Caco-2 (cell line): ENCODE measurements at regions not wholly inside any gene's neighbourhood (a gene's known extent, or its start where the extent isn't known, plus 50 kb on each side); places are given as distances from the start of the nearest gene placed in this dataset.
"Not testable (repeated sequence)": the region's sequence is repeated elsewhere in the genome, so short reads cannot be mapped to it uniquely, and the experiment has no call there.

Experiments used
- BruUV-seq: library from RNA; stranded (reverse); fragments of 400-500 nt; replicated peaks from 2 replicates; lab custom pipeline; 2021; lab: Mats Ljungman, UMichigan
- CTCF ChIA-PET: fragments of 300-600 bp; sonication (Branson Sonifier 250); formaldehyde crosslinking; loops from one replicate; lab custom pipeline; 2022; ENCODE audit warnings: antibody characterized with exemption; lab: Charles Lee
- POLR2A ChIA-PET: fragments of 300-600 bp; sonication (Branson Sonifier 250); formaldehyde crosslinking; loops from one replicate; lab custom pipeline; 2022; ENCODE audit warnings: antibody characterized with exemption; lab: Charles Lee
- DNase-seq, 2 experiments: peaks; one replicate each; pipeline versions ENCODE4 v3.0.0 to v3.0.0-alpha.2; 2020 to 2022
- H3K27me3 ChIP-seq: replicated peaks from 2 replicates; pipeline ENCODE4 v1.6.0; 2011; ENCODE audit warnings: low read length; ENCODE audit not compliant: control insufficient read depth, insufficient read depth
- H3K36me3 ChIP-seq: 2 replicates; pipeline ENCODE4 v1.5.1; 2011; ENCODE audit warnings: low read length; ENCODE audit not compliant: control insufficient read depth, insufficient read depth
- H3K4me1 ChIP-seq: fragments of 250-450 bp; sonication (Bioruptor Pico); 2 replicates; pipeline ENCODE4 v1.5.1; 2020; ENCODE audit warnings: mild to moderate bottlenecking
- H3K4me3 ChIP-seq: 2 replicates; pipeline ENCODE4 v1.5.1; 2011; ENCODE audit warnings: low read depth, mild to moderate bottlenecking, control low read depth, low read length
- H3K9me3 ChIP-seq: fragments of 250-450 bp; sonication (Bioruptor Pico); 2 replicates; pipeline ENCODE4 v1.5.1; 2020; ENCODE audit warnings: mild to moderate bottlenecking, moderate library complexity
- H3K27ac Mint-ChIP-seq: one replicate; pipeline ENCODE4 v1.8.0; 2022; ENCODE audit warnings: mixed read lengths; ENCODE audit not compliant: unreplicated experiment
- H3K27me3 Mint-ChIP-seq: one replicate; pipeline ENCODE4 v1.8.0; 2022; ENCODE audit warnings: mixed read lengths; ENCODE audit not compliant: insufficient read depth, unreplicated experiment
- H3K36me3 Mint-ChIP-seq: one replicate; pipeline ENCODE4 v1.8.0; 2022; ENCODE audit warnings: mild to moderate bottlenecking, mixed read lengths; ENCODE audit not compliant: insufficient read depth, unreplicated experiment
- H3K4me1 Mint-ChIP-seq: one replicate; pipeline ENCODE4 v1.8.0; 2022; ENCODE audit warnings: low read depth, mixed read lengths; ENCODE audit not compliant: unreplicated experiment
- H3K4me3 Mint-ChIP-seq: one replicate; pipeline ENCODE4 v1.8.0; 2022; ENCODE audit warnings: mild to moderate bottlenecking, moderate library complexity, mixed read lengths; ENCODE audit not compliant: unreplicated experiment
- H3K9me3 Mint-ChIP-seq: one replicate; pipeline ENCODE4 v1.8.0; 2022; ENCODE audit warnings: mixed read lengths; ENCODE audit not compliant: unreplicated experiment
- intact Hi-C: fragments of 100-400 bp; cut with micrococcal nuclease; formaldehyde crosslinking; loops from one replicate; pipeline ENCODE4 v1.10.0; 2022; ENCODE audit not compliant: unreplicated experiment
- TF ChIP-seq, protein P1 (sequence below), 2 experiments: fragments of 200-600 bp in 1 of 2; IDR thresholded peaks; 1 replicate in 1 of 2; 2 replicates in 1 of 2; pipeline versions ENCODE4 v1.5.1 to v1.8.0; 2011 to 2022; ENCODE audit warnings: antibody characterized with exemption in 1 of 2, control low read depth in 1 of 2, inconsistent platforms in 1 of 2, low read depth in 1 of 2, low read length in 1 of 2, mild to moderate bottlenecking in 1 of 2, moderate library complexity in 1 of 2; ENCODE audit not compliant: insufficient read depth in 1 of 2, severe bottlenecking in 1 of 2, unreplicated experiment in 1 of 2

GRCh38 chr5:62190931-62191330, 115.1 kb upstream of the KIF2A start:
- BruUV-seq = no TSS peak
- Mint-ChIP-seq H3K4me3 (no peak overlapping the region), H3K36me3 (no peaks in the 10 kb centered on the region), H3K27me3 (peaks cover 6% of the 10 kb centered on the region), H3K9me3 (peaks cover 34% of the 10 kb centered on the region), H3K4me1 (no peaks in the 10 kb centered on the region), H3K27ac (no peak overlapping the region)
- peaks cover 21% of the 10 kb centered on the region; the same call in 1 of the 2 replicates for H3K9me3 ChIP-seq
- TF ChIP-seq, protein P1, sequence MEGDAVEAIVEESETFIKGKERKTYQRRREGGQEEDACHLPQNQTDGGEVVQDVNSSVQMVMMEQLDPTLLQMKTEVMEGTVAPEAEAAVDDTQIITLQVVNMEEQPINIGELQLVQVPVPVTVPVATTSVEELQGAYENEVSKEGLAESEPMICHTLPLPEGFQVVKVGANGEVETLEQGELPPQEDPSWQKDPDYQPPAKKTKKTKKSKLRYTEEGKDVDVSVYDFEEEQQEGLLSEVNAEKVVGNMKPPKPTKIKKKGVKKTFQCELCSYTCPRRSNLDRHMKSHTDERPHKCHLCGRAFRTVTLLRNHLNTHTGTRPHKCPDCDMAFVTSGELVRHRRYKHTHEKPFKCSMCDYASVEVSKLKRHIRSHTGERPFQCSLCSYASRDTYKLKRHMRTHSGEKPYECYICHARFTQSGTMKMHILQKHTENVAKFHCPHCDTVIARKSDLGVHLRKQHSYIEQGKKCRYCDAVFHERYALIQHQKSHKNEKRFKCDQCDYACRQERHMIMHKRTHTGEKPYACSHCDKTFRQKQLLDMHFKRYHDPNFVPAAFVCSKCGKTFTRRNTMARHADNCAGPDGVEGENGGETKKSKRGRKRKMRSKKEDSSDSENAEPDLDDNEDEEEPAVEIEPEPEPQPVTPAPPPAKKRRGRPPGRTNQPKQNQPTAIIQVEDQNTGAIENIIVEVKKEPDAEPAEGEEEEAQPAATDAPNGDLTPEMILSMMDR (IDR thresholded peaks at IDR 0.05; ENCODE audit: insufficient read depth in 1 of 2, low read depth in 1 of 2, low read length in 1 of 2, severe bottlenecking in 1 of 2, unreplicated experiment in 1 of 2) = no peak
- H3K27me3 ChIP-seq = no peaks in the 10 kb centered on the region
- H3K4me1 ChIP-seq = no peaks in the 10 kb centered on the region
- ChIA-PET CTCF (no interaction called here), POLR2A (no interaction called here)
- intact Hi-C loops = no loop called here
- DNase-seq = no peak
- H3K36me3 ChIP-seq = no peaks in the 10 kb centered on the region
- H3K4me3 ChIP-seq = no peak overlapping the region

GRCh38 chr5:62192958-62193357, 113.0 kb upstream of the KIF2A start:
- no peaks in the 10 kb centered on the region for H3K36me3 ChIP-seq
- H3K27ac Mint-ChIP-seq = no peak overlapping the region
- no peaks in the 10 kb centered on the region for H3K36me3 Mint-ChIP-seq
- H3K27me3 Mint-ChIP-seq = peaks cover 3% of the 10 kb centered on the region
- no peak for DNase-seq
- TF ChIP-seq, protein P1 (IDR thresholded peaks at IDR 0.05; ENCODE audit: insufficient read depth in 1 of 2, low read depth in 1 of 2, low read length in 1 of 2, severe bottlenecking in 1 of 2, unreplicated experiment in 1 of 2) = no peak
- H3K27me3 ChIP-seq = no peaks in the 10 kb centered on the region
- ChIA-PET POLR2A (no interaction called here), CTCF (no interaction called here)
- peaks cover 21% of the 10 kb centered on the region; the same call in 1 of the 2 replicates for H3K9me3 ChIP-seq
- H3K9me3 Mint-ChIP-seq = peaks cover 34% of the 10 kb centered on the region
- intact Hi-C loops = no loop called here
- BruUV-seq = no TSS peak
- H3K4me1 ChIP-seq = peaks cover 7% of the 10 kb centered on the region; the same call in 1 of the 2 replicates
- H3K4me3 Mint-ChIP-seq = no peak overlapping the region
- no peaks in the 10 kb centered on the region for H3K4me1 Mint-ChIP-seq
- H3K4me3 ChIP-seq = no peak overlapping the region

GRCh38 chr5:62196532-62196931, 109.5 kb upstream of the KIF2A start:
- H3K4me3 ChIP-seq, H3K4me1 Mint-ChIP-seq, H3K4me1 ChIP-seq, H3K36me3 Mint-ChIP-seq, H3K4me3 Mint-ChIP-seq, BruUV-seq, intact Hi-C loops, POLR2A ChIA-PET, CTCF ChIA-PET, H3K36me3 ChIP-seq, DNase-seq, H3K27ac Mint-ChIP-seq, H3K27me3 ChIP-seq, H3K27me3 Mint-ChIP-seq: not testable (repeated sequence)
- peaks cover 21% of the 10 kb centered on the region; the same call in 1 of the 2 replicates for H3K9me3 ChIP-seq
- peaks cover 27% of the 10 kb centered on the region for H3K9me3 Mint-ChIP-seq

DNA sequence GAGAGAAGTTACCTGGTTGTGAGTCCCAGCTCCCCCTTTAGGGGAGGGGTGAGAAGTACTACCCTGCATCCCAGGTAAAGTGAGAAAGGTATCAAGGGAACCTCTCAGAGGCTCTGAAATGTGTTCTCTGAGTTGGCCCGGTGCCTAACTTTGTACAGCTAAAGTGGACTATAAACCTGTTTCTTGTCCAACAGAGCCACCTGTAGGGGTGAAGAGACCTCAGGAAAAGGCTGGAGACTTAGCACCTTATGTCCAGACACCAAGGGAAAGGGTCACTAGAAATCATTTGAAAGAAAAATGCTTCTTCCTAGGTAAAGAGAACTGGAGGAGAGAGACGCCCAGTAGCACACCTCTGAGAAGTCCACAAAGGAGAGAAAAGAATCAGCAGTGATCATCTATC, 108.3 kb upstream of the KIF2A start:
- H3K27me3 ChIP-seq = no peaks in the 10 kb centered on the region
- TF ChIP-seq, protein P1 (IDR thresholded peaks at IDR 0.05; ENCODE audit: insufficient read depth in 1 of 2, low read depth in 1 of 2, low read length in 1 of 2, severe bottlenecking in 1 of 2, unreplicated experiment in 1 of 2) = no peak
- Mint-ChIP-seq H3K4me3 (no peak overlapping the region), H3K27ac (no peak overlapping the region), H3K27me3 (no peaks in the 10 kb centered on the region), H3K9me3 (peaks cover 15% of the 10 kb centered on the region), H3K4me1 (no peaks in the 10 kb centered on the region), H3K36me3 (no peaks in the 10 kb centered on the region)
- intact Hi-C loops = no loop called here
- peaks cover 18% of the 10 kb centered on the region; the same call in 1 of the 2 replicates for H3K9me3 ChIP-seq
- no peak overlapping the region for H3K4me3 ChIP-seq
- H3K36me3 ChIP-seq = no peaks in the 10 kb centered on the region
- H3K4me1 ChIP-seq = peaks cover 7% of the 10 kb centered on the region; the same call in 1 of the 2 replicates
- CTCF ChIA-PET = no interaction called here
- BruUV-seq = no TSS peak
- no peak for DNase-seq
- POLR2A ChIA-PET = no interaction called here
